Prostate gland (tissue), 2 donors: ENCODE measurements at regions not wholly inside any gene's neighbourhood (a gene's known extent, or its start where the extent isn't known, plus 50 kb on each side); places are given as distances from the start of the nearest gene placed in this dataset.

Experiments
- POLR2A ChIP-seq: fragments of 450-650 bp; IDR thresholded peaks from one replicate; pipeline ENCODE4 v1.6.1; 2016; ENCODE audit warnings: antibody characterized with exemption, mild to moderate bottlenecking
- TF ChIP-seq, protein P1 (sequence below), 4 experiments: fragments of 200-600 bp in 2 of 4; fragments of 450-650 bp in 2 of 4; sonication (generic) in 2 of 4; IDR thresholded peaks; 1 replicate in 3 of 4; 2 replicates in 1 of 4; pipeline ENCODE4 v1.5.1; 2016 to 2019; ENCODE audit warnings: antibody characterized with exemption in 4 of 4, mild to moderate bottlenecking in 2 of 4, moderate library complexity in 2 of 4

DNA sequence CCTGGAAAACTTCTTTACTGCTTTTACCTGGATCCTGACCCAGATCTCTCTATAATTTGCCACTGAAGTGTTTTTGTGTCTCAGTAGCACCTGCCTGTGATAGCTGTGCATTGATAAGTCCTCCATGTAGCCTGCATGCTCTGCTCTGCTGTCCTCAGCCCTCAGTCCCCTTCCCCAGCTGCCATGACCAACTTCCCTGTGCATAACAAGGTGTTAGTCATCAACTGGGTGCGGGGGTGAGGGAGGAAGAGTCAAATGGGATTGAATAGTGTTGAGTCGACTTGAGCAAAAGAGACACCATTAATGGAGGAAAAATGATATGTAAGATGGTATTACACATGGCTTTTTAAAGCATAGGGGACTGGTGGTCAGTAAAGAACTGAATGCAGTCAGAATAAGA is 92.2 kb upstream of the PLET1 start:
- TF ChIP-seq, protein P1, sequence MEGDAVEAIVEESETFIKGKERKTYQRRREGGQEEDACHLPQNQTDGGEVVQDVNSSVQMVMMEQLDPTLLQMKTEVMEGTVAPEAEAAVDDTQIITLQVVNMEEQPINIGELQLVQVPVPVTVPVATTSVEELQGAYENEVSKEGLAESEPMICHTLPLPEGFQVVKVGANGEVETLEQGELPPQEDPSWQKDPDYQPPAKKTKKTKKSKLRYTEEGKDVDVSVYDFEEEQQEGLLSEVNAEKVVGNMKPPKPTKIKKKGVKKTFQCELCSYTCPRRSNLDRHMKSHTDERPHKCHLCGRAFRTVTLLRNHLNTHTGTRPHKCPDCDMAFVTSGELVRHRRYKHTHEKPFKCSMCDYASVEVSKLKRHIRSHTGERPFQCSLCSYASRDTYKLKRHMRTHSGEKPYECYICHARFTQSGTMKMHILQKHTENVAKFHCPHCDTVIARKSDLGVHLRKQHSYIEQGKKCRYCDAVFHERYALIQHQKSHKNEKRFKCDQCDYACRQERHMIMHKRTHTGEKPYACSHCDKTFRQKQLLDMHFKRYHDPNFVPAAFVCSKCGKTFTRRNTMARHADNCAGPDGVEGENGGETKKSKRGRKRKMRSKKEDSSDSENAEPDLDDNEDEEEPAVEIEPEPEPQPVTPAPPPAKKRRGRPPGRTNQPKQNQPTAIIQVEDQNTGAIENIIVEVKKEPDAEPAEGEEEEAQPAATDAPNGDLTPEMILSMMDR (IDR thresholded peaks at IDR 0.05): no peak
- no peak for TF ChIP-seq POLR2A
